Renal cortex interstitium (tissue), 11 donors: ENCODE measurements at regions not wholly inside any gene's neighbourhood (a gene's known extent, or its start where the extent isn't known, plus 50 kb on each side); places are given as distances from the start of the nearest gene placed in this dataset.
"Not testable (repeated sequence)": the region's sequence is repeated elsewhere in the genome, so short reads cannot be mapped to it uniquely, and the experiment has no call there.

Source experiments
- DNase-seq, 11 donors: peaks; one replicate each; pipeline ENCODE4 v3.0.0-alpha.2; 2013; ENCODE audit warnings: low read depth in 9 of 11, low spot score in 4 of 11; ENCODE audit errors: extremely low read depth in 1 of 11

- DNase-seq: not testable (repeated sequence)
Observed at GRCh38 chr22:11561744-11562143, 3966.2 kb upstream of the OR11H1 start.

- DNase-seq: not testable (repeated sequence)
Observed at GRCh38 chr22:11568837-11569563, 3959.0 kb upstream of the OR11H1 start.

GRCh38 chr22:11569564-11569940 is 3958.4 kb upstream of the OR11H1 start:
- DNase-seq: not testable (repeated sequence)

GRCh38 chr22:11573154-11573553 is 3954.8 kb upstream of the OR11H1 start:
- not testable (repeated sequence) for DNase-seq

GRCh38 chr22:11574231-11574630 is 3953.8 kb upstream of the OR11H1 start:
- not testable (repeated sequence) for DNase-seq

GRCh38 chr22:11574659-11575058 is 3953.3 kb upstream of the OR11H1 start:
- not testable (repeated sequence) for DNase-seq

GRCh38 chr22:11576740-11577139 is 3951.3 kb upstream of the OR11H1 start:
- not testable (repeated sequence) for DNase-seq

- not testable (repeated sequence) for DNase-seq
Observed at GRCh38 chr22:11578115-11578514, 3949.9 kb upstream of the OR11H1 start.

- not testable (repeated sequence) for DNase-seq
Observed at GRCh38 chr22:11578551-11578950, 3949.4 kb upstream of the OR11H1 start.

GRCh38 chr22:11582048-11582447 is 3945.9 kb upstream of the OR11H1 start:
- DNase-seq: not testable (repeated sequence)

GRCh38 chr22:11584231-11584630 is 3943.8 kb upstream of the OR11H1 start:
- DNase-seq: not testable (repeated sequence)

GRCh38 chr22:11594552-11594951 is 3933.4 kb upstream of the OR11H1 start:
- not testable (repeated sequence) for DNase-seq

GRCh38 chr22:11597666-11598358 is 3930.2 kb upstream of the OR11H1 start:
- DNase-seq: not testable (repeated sequence)

- no peak for DNase-seq
Observed at GRCh38 chr22:11598492-11599440, 3929.2 kb upstream of the OR11H1 start.

- not testable (repeated sequence) for DNase-seq
Observed at GRCh38 chr22:11599456-11599855, 3928.5 kb upstream of the OR11H1 start.

GRCh38 chr22:11600161-11600560 is 3927.8 kb upstream of the OR11H1 start:
- DNase-seq: not testable (repeated sequence)

- not testable (repeated sequence) for DNase-seq
Observed at GRCh38 chr22:11600896-11601890, 3926.8 kb upstream of the OR11H1 start.
